Stimulated activated CD8-positive, alpha-beta memory T cell treated with anti-CD3 and anti-CD28 coated beads, Interleukin-15, amount 100 ng/mL, for 1 hour (primary cell): ENCODE measurements at regions not wholly inside any gene's neighbourhood (a gene's known extent, or its start where the extent isn't known, plus 50 kb on each side); places are given as distances from the start of the nearest gene placed in this dataset.

ENCODE experiments used
- DNase-seq: peaks from one replicate; pipeline ENCODE4 v3.0.0-alpha.2; 2020; ENCODE audit warnings: low read depth

GRCh38 chr7:25889765-25890164 lies 262.2 kb upstream of the NFE2L3 start:
- DNase-seq = no peak

GRCh38 chr7:25891591-25891990 lies 260.4 kb upstream of the NFE2L3 start:
- DNase-seq = no peak

GRCh38 chr7:25893436-25893835 lies 258.6 kb upstream of the NFE2L3 start:
- no peak for DNase-seq

GRCh38 chr7:25894002-25894901 lies 257.7 kb upstream of the NFE2L3 start:
- no peak for DNase-seq

- peak; percentile 34 for DNase-seq
These were observed 256.9 kb upstream of the NFE2L3 start for GRCh38 chr7:25894902-25895791.

- DNase-seq = no peak
These were observed 256.2 kb upstream of the NFE2L3 start for GRCh38 chr7:25895792-25896171.

- DNase-seq = no peak
These were observed 254.7 kb upstream of the NFE2L3 start for GRCh38 chr7:25897261-25897782.

- DNase-seq = no peak
These were observed 251.8 kb upstream of the NFE2L3 start for GRCh38 chr7:25900245-25900644.

- DNase-seq = no peak
These were observed 251.1 kb upstream of the NFE2L3 start for GRCh38 chr7:25900877-25901276.

GRCh38 chr7:25901658-25902057 lies 250.3 kb upstream of the NFE2L3 start:
- DNase-seq = no peak

- no peak for DNase-seq
These were observed 246.0 kb upstream of the NFE2L3 start for GRCh38 chr7:25906003-25906402.

GRCh38 chr7:25906760-25907159 lies 245.2 kb upstream of the NFE2L3 start:
- DNase-seq = no peak

- no peak for DNase-seq
These were observed 244.8 kb upstream of the NFE2L3 start for GRCh38 chr7:25907214-25907613.

- DNase-seq = no peak
These were observed 244.3 kb upstream of the NFE2L3 start for GRCh38 chr7:25907731-25908130.

- no peak for DNase-seq
These were observed 243.6 kb upstream of the NFE2L3 start for GRCh38 chr7:25908154-25908949.

GRCh38 chr7:25911738-25912607 lies 240.0 kb upstream of the NFE2L3 start:
- DNase-seq = no peak

- no peak for DNase-seq
These were observed 238.3 kb upstream of the NFE2L3 start for GRCh38 chr7:25913598-25914224.

GRCh38 chr7:25918731-25919130 lies 233.3 kb upstream of the NFE2L3 start:
- DNase-seq = no peak

- no peak for DNase-seq
These were observed 229.7 kb upstream of the NFE2L3 start for GRCh38 chr7:25922296-25922695.

GRCh38 chr7:25923741-25924460 lies 228.1 kb upstream of the NFE2L3 start:
- no peak for DNase-seq
